ENCODE measurements at regions not wholly inside any gene's neighbourhood (a gene's known extent, or its start where the extent isn't known, plus 50 kb on each side); places are given as distances from the start of the nearest gene placed in this dataset.

- DNase-seq (ENCODE audit: low read depth, low spot score) = peak; percentile 55
Observed at GRCh38 chr15:39455471-39455991, 125.3 kb upstream of the THBS1 start.

GRCh38 chr15:39456159-39456558 lies 124.7 kb upstream of the THBS1 start:
- H3K27ac ChIP-seq (ENCODE audit: low read depth, low read length) = no peak overlapping the region
- CTCF ChIA-PET = no interaction called here
- H3K4me3 ChIP-seq (ENCODE audit: low read depth, low read length) = no peak overlapping the region
- POLR2A ChIA-PET = interaction anchor here (1.1 kb wide), 1 partner anchor 125 kb away, joined by 4 read pairs; the partner anchor contains the start of gene THBS1
- no peak for DNase-seq (ENCODE audit: low read depth, low spot score)
- no peaks in the 10 kb centered on the region for H3K27me3 ChIP-seq (ENCODE audit: control insufficient read depth, insufficient read depth, low read length)
- no peak for TF ChIP-seq CTCF (IDR thresholded peaks at IDR 0.05; ENCODE audit: low read depth, low read length)
- H3K9me3 ChIP-seq (ENCODE audit: control insufficient read depth, insufficient read depth, low read length) = no peaks in the 10 kb centered on the region

More at GRCh38 chr15:39455471-39455991, 125.3 kb upstream of the THBS1 start:
- TF ChIP-seq CTCF (IDR thresholded peaks at IDR 0.05; ENCODE audit: low read depth, low read length) = no peak
- Histone ChIP-seq H3K4me3 (ENCODE audit: low read depth, low read length) (no peak overlapping the region), H3K27me3 (ENCODE audit: control insufficient read depth, insufficient read depth, low read length) (no peaks in the 10 kb centered on the region), H3K27ac (ENCODE audit: low read depth, low read length) (no peak overlapping the region), H3K9me3 (ENCODE audit: control insufficient read depth, insufficient read depth, low read length) (no peaks in the 10 kb centered on the region)
- POLR2A ChIA-PET = interaction anchor here (1.1 kb wide), 1 partner anchor 125 kb away, joined by 4 read pairs; the partner anchor contains the start of gene THBS1
- CTCF ChIA-PET = interaction anchor here (0.6 kb wide), 1 partner anchor 125 kb away, joined by 4 read pairs; no protein-coding TSS in a partner anchor

- Histone ChIP-seq H3K27ac (ENCODE audit: low read depth, low read length) (no peak overlapping the region), H3K4me3 (ENCODE audit: low read depth, low read length) (no peak overlapping the region), H3K27me3 (ENCODE audit: control insufficient read depth, insufficient read depth, low read length) (no peaks in the 10 kb centered on the region), H3K9me3 (ENCODE audit: control insufficient read depth, insufficient read depth, low read length) (no peaks in the 10 kb centered on the region)
- no peak for DNase-seq (ENCODE audit: low read depth, low spot score)
- no peak for TF ChIP-seq CTCF (IDR thresholded peaks at IDR 0.05; ENCODE audit: low read depth, low read length)
- POLR2A ChIA-PET = no interaction called here
- CTCF ChIA-PET = no interaction called here
Observed at GRCh38 chr15:39456582-39457330, 124.1 kb upstream of the THBS1 start.

- POLR2A ChIA-PET = no interaction called here
- no peak for TF ChIP-seq CTCF (IDR thresholded peaks at IDR 0.05; ENCODE audit: low read depth, low read length)
- H3K27me3 ChIP-seq (ENCODE audit: control insufficient read depth, insufficient read depth, low read length) = no peaks in the 10 kb centered on the region
- H3K27ac ChIP-seq (ENCODE audit: low read depth, low read length) = no peak overlapping the region
- no peak for DNase-seq (ENCODE audit: low read depth, low spot score)
- no peak overlapping the region for H3K4me3 ChIP-seq (ENCODE audit: low read depth, low read length)
- H3K9me3 ChIP-seq (ENCODE audit: control insufficient read depth, insufficient read depth, low read length) = no peaks in the 10 kb centered on the region
- CTCF ChIA-PET = no interaction called here
Observed at GRCh38 chr15:39458131-39458530, 122.7 kb upstream of the THBS1 start.

- no peak for DNase-seq (ENCODE audit: low read depth, low spot score)
- no peak for TF ChIP-seq CTCF (IDR thresholded peaks at IDR 0.05; ENCODE audit: low read depth, low read length)
- Histone ChIP-seq H3K27me3 (ENCODE audit: control insufficient read depth, insufficient read depth, low read length) (no peaks in the 10 kb centered on the region), H3K27ac (ENCODE audit: low read depth, low read length) (no peak overlapping the region), H3K4me3 (ENCODE audit: low read depth, low read length) (no peak overlapping the region), H3K9me3 (ENCODE audit: control insufficient read depth, insufficient read depth, low read length) (no peaks in the 10 kb centered on the region)
- POLR2A ChIA-PET = no interaction called here
- CTCF ChIA-PET = no interaction called here
Observed at GRCh38 chr15:39459548-39459947, 121.3 kb upstream of the THBS1 start.
